ENCODE measurements at regions not wholly inside any gene's neighbourhood (a gene's known extent, or its start where the extent isn't known, plus 50 kb on each side); places are given as distances from the start of the nearest gene placed in this dataset.

DNA sequence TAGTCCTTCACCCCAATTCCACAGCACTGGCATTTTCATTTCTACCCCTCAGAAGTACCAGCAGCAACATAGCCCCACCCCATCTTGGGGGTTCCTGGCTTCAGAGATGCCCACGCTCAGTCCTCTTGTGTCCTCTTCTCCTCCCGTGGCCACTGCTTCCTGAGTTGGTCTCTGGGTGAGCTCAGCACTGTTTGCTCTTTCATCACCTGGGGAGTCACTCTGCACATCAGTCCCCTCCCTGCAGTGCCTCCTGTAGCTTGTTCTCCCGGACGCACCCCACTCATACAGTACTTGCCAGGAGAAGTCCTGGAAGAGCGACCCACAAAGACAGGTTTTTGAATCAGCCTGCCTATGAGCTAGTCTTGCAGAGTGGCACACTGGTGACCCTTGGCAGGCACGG, 63.8 kb downstream of the GSC start:
- no peak for DNase-seq (ENCODE audit: low spot score)
- CTCF ChIA-PET: interaction anchor here (1.6 to 1.7 kb wide), 2 partner anchors 10 to 43 kb away, joined by 3 to 6 read pairs; no protein-coding TSS in a partner anchor
- no peaks in the 10 kb centered on the region for H3K27me3 Mint-ChIP-seq (ENCODE audit: low read depth)
- ATAC-seq: no peak
- H3K27ac Mint-ChIP-seq: no peak overlapping the region
- no peak for TF ChIP-seq MXD4 (CRISPR knock-in tag; IDR thresholded peaks at IDR 0.05; ENCODE audit: borderline replicate concordance)
- TF ChIP-seq, protein P1, sequence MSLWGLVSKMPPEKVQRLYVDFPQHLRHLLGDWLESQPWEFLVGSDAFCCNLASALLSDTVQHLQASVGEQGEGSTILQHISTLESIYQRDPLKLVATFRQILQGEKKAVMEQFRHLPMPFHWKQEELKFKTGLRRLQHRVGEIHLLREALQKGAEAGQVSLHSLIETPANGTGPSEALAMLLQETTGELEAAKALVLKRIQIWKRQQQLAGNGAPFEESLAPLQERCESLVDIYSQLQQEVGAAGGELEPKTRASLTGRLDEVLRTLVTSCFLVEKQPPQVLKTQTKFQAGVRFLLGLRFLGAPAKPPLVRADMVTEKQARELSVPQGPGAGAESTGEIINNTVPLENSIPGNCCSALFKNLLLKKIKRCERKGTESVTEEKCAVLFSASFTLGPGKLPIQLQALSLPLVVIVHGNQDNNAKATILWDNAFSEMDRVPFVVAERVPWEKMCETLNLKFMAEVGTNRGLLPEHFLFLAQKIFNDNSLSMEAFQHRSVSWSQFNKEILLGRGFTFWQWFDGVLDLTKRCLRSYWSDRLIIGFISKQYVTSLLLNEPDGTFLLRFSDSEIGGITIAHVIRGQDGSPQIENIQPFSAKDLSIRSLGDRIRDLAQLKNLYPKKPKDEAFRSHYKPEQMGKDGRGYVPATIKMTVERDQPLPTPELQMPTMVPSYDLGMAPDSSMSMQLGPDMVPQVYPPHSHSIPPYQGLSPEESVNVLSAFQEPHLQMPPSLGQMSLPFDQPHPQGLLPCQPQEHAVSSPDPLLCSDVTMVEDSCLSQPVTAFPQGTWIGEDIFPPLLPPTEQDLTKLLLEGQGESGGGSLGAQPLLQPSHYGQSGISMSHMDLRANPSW (CRISPR knock-in tag; conservative IDR thresholded peaks at IDR 0.05; ENCODE audit: low read depth): no peak
- TF ChIP-seq ELF4 (CRISPR knock-in tag; IDR thresholded peaks at IDR 0.05; ENCODE audit: low read depth): no peak
- no peak for TF ChIP-seq TCF7 (CRISPR knock-in tag; IDR thresholded peaks at IDR 0.05; ENCODE audit: low read depth)
- no peak for TF ChIP-seq FOXJ3 (CRISPR knock-in tag; IDR thresholded peaks at IDR 0.05; ENCODE audit: borderline replicate concordance)
- peak; percentile 65 for TF ChIP-seq GABPB1 (CRISPR knock-in tag; IDR thresholded peaks at IDR 0.05)
- no peak for TF ChIP-seq ZBTB21 (CRISPR knock-in tag; IDR thresholded peaks at IDR 0.05; ENCODE audit: borderline replicate concordance)
- TF ChIP-seq, protein P2, sequence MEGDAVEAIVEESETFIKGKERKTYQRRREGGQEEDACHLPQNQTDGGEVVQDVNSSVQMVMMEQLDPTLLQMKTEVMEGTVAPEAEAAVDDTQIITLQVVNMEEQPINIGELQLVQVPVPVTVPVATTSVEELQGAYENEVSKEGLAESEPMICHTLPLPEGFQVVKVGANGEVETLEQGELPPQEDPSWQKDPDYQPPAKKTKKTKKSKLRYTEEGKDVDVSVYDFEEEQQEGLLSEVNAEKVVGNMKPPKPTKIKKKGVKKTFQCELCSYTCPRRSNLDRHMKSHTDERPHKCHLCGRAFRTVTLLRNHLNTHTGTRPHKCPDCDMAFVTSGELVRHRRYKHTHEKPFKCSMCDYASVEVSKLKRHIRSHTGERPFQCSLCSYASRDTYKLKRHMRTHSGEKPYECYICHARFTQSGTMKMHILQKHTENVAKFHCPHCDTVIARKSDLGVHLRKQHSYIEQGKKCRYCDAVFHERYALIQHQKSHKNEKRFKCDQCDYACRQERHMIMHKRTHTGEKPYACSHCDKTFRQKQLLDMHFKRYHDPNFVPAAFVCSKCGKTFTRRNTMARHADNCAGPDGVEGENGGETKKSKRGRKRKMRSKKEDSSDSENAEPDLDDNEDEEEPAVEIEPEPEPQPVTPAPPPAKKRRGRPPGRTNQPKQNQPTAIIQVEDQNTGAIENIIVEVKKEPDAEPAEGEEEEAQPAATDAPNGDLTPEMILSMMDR (IDR thresholded peaks at IDR 0.05): no peak
- peaks cover 12% of the 10 kb centered on the region for H3K4me1 Mint-ChIP-seq
- H3K9me3 Mint-ChIP-seq: no peaks in the 10 kb centered on the region
- H3K36me3 Mint-ChIP-seq: no peaks in the 10 kb centered on the region
- POLR2A ChIA-PET: no interaction called here
- H3K4me3 Mint-ChIP-seq: no peak overlapping the region

DNA sequence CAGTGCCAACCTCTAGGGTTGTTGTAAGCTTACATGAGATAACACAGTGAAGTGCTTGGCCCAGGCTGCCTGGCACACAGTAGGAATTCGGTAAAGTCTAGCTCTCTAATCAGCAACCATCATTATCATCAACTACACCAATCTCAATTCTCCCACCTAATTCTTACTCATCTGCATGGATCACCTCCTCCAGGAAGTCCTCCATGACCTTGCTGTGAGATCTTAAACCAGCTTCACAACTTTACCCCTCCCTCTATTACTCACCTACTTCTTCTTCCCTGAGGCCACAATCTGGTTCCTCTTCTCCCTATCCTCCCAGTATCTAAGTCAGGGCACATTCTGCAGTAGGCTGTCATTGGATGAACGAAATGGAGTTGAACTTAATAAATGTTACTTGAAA, 67.3 kb downstream of the GSC start:
- Mint-ChIP-seq H3K4me1 (peaks cover 7% of the 10 kb centered on the region), H3K4me3 (no peak overlapping the region), H3K9me3 (no peaks in the 10 kb centered on the region), H3K27me3 (ENCODE audit: low read depth) (no peaks in the 10 kb centered on the region), H3K36me3 (no peaks in the 10 kb centered on the region), H3K27ac (no peak overlapping the region)
- ChIA-PET POLR2A (no interaction called here), CTCF (interaction anchor here (0.6 kb wide), 1 partner anchor 191 kb away, joined by 3 read pairs; no protein-coding TSS in a partner anchor)
- ATAC-seq (no peak), DNase-seq (ENCODE audit: low spot score) (no peak)
- TF ChIP-seq, protein P3, sequence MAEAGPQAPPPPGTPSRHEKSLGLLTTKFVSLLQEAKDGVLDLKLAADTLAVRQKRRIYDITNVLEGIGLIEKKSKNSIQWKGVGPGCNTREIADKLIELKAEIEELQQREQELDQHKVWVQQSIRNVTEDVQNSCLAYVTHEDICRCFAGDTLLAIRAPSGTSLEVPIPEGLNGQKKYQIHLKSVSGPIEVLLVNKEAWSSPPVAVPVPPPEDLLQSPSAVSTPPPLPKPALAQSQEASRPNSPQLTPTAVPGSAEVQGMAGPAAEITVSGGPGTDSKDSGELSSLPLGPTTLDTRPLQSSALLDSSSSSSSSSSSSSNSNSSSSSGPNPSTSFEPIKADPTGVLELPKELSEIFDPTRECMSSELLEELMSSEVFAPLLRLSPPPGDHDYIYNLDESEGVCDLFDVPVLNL (CRISPR knock-in tag; IDR thresholded peaks at IDR 0.05; ENCODE audit: borderline replicate concordance, low read depth): no peak
- TF ChIP-seq, protein P4, sequence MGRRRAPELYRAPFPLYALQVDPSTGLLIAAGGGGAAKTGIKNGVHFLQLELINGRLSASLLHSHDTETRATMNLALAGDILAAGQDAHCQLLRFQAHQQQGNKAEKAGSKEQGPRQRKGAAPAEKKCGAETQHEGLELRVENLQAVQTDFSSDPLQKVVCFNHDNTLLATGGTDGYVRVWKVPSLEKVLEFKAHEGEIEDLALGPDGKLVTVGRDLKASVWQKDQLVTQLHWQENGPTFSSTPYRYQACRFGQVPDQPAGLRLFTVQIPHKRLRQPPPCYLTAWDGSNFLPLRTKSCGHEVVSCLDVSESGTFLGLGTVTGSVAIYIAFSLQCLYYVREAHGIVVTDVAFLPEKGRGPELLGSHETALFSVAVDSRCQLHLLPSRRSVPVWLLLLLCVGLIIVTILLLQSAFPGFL (CRISPR knock-in tag; IDR thresholded peaks at IDR 0.05; ENCODE audit: borderline replicate concordance): no peak
- TF ChIP-seq FOXP1 (CRISPR knock-in tag; IDR thresholded peaks at IDR 0.05; ENCODE audit: borderline replicate concordance): no peak
- TF ChIP-seq, protein P5, sequence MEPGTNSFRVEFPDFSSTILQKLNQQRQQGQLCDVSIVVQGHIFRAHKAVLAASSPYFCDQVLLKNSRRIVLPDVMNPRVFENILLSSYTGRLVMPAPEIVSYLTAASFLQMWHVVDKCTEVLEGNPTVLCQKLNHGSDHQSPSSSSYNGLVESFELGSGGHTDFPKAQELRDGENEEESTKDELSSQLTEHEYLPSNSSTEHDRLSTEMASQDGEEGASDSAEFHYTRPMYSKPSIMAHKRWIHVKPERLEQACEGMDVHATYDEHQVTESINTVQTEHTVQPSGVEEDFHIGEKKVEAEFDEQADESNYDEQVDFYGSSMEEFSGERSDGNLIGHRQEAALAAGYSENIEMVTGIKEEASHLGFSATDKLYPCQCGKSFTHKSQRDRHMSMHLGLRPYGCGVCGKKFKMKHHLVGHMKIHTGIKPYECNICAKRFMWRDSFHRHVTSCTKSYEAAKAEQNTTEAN (CRISPR knock-in tag; IDR thresholded peaks at IDR 0.05): no peak
- TF ChIP-seq, protein P6, sequence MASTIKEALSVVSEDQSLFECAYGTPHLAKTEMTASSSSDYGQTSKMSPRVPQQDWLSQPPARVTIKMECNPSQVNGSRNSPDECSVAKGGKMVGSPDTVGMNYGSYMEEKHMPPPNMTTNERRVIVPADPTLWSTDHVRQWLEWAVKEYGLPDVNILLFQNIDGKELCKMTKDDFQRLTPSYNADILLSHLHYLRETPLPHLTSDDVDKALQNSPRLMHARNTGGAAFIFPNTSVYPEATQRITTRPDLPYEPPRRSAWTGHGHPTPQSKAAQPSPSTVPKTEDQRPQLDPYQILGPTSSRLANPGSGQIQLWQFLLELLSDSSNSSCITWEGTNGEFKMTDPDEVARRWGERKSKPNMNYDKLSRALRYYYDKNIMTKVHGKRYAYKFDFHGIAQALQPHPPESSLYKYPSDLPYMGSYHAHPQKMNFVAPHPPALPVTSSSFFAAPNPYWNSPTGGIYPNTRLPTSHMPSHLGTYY (CRISPR knock-in tag; IDR thresholded peaks at IDR 0.05): no peak
- no peak for TF ChIP-seq NFE2L1 (CRISPR knock-in tag; IDR thresholded peaks at IDR 0.05)
- TF ChIP-seq, protein P7, sequence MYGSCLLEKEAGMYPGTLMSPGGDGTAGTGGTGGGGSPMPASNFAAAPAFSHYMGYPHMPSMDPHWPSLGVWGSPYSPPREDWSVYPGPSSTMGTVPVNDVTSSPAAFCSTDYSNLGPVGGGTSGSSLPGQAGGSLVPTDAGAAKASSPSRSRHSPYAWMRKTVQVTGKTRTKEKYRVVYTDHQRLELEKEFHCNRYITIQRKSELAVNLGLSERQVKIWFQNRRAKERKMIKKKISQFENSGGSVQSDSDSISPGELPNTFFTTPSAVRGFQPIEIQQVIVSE (CRISPR knock-in tag; IDR thresholded peaks at IDR 0.05; ENCODE audit: borderline replicate concordance): no peak
- TF ChIP-seq SMAD4 (CRISPR knock-in tag; IDR thresholded peaks at IDR 0.05): no peak
- TF ChIP-seq, protein P8, sequence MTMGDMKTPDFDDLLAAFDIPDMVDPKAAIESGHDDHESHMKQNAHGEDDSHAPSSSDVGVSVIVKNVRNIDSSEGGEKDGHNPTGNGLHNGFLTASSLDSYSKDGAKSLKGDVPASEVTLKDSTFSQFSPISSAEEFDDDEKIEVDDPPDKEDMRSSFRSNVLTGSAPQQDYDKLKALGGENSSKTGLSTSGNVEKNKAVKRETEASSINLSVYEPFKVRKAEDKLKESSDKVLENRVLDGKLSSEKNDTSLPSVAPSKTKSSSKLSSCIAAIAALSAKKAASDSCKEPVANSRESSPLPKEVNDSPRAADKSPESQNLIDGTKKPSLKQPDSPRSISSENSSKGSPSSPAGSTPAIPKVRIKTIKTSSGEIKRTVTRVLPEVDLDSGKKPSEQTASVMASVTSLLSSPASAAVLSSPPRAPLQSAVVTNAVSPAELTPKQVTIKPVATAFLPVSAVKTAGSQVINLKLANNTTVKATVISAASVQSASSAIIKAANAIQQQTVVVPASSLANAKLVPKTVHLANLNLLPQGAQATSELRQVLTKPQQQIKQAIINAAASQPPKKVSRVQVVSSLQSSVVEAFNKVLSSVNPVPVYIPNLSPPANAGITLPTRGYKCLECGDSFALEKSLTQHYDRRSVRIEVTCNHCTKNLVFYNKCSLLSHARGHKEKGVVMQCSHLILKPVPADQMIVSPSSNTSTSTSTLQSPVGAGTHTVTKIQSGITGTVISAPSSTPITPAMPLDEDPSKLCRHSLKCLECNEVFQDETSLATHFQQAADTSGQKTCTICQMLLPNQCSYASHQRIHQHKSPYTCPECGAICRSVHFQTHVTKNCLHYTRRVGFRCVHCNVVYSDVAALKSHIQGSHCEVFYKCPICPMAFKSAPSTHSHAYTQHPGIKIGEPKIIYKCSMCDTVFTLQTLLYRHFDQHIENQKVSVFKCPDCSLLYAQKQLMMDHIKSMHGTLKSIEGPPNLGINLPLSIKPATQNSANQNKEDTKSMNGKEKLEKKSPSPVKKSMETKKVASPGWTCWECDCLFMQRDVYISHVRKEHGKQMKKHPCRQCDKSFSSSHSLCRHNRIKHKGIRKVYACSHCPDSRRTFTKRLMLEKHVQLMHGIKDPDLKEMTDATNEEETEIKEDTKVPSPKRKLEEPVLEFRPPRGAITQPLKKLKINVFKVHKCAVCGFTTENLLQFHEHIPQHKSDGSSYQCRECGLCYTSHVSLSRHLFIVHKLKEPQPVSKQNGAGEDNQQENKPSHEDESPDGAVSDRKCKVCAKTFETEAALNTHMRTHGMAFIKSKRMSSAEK (CRISPR knock-in tag; IDR thresholded peaks at IDR 0.05; ENCODE audit: borderline replicate concordance): no peak
- TF ChIP-seq ZNF423 (CRISPR knock-in tag; IDR thresholded peaks at IDR 0.05): no peak
- TF ChIP-seq, protein P9, sequence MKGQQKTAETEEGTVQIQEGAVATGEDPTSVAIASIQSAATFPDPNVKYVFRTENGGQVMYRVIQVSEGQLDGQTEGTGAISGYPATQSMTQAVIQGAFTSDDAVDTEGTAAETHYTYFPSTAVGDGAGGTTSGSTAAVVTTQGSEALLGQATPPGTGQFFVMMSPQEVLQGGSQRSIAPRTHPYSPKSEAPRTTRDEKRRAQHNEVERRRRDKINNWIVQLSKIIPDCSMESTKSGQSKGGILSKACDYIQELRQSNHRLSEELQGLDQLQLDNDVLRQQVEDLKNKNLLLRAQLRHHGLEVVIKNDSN (CRISPR knock-in tag; IDR thresholded peaks at IDR 0.05): no peak

Measured in WTC11 (cell line).